Smooth muscle cell (in vitro differentiated cells): ENCODE measurements at regions not wholly inside any gene's neighbourhood (a gene's known extent, or its start where the extent isn't known, plus 50 kb on each side); places are given as distances from the start of the nearest gene placed in this dataset.

Source experiments
- DNase-seq: peaks from one replicate; lab custom pipeline; 2025; ENCODE audit not compliant: unreplicated experiment; lab: John Stamatoyannopoulos, UW
- H2AFZ ChIP-seq: fragments of 200-600 bp; sonication (generic); 2 replicates; pipeline ENCODE4 v1.6.0; 2016; ENCODE audit warnings: antibody characterized with exemption, low read depth, mild to moderate bottlenecking
- H3F3A ChIP-seq: fragments of 200-600 bp; sonication (generic); 2 replicates; pipeline ENCODE4 v1.6.0; 2017; ENCODE audit warnings: antibody characterized with exemption, low read depth
- H3K27ac ChIP-seq: fragments of 200-600 bp; sonication (generic); 2 replicates; pipeline ENCODE4 v1.5.1; 2016; ENCODE audit warnings: low read depth, mild to moderate bottlenecking
- H3K27me3 ChIP-seq: fragments of 200-600 bp; sonication (generic); 2 replicates; pipeline ENCODE4 v1.6.1; 2016; ENCODE audit warnings: low read depth, mild to moderate bottlenecking
- H3K36me3 ChIP-seq: fragments of 200-600 bp; sonication (generic); 2 replicates; pipeline ENCODE4 v1.5.1; 2016; ENCODE audit warnings: low read depth
- H3K4me1 ChIP-seq: fragments of 200-600 bp; sonication (generic); 2 replicates; pipeline ENCODE4 v1.5.1; 2016; ENCODE audit warnings: low read depth
- H3K4me2 ChIP-seq: fragments of 200-600 bp; sonication (generic); 2 replicates; pipeline ENCODE4 v1.6.0; 2016; ENCODE audit warnings: mild to moderate bottlenecking
- H3K4me3 ChIP-seq: fragments of 200-600 bp; sonication (generic); 2 replicates; pipeline ENCODE4 v1.5.1; 2016; ENCODE audit warnings: mild to moderate bottlenecking
- H3K79me2 ChIP-seq: fragments of 200-600 bp; sonication (generic); 2 replicates; pipeline ENCODE4 v1.6.0; 2016; ENCODE audit warnings: low read depth, mild to moderate bottlenecking
- H3K9ac ChIP-seq: fragments of 200-600 bp; sonication (generic); 2 replicates; pipeline ENCODE4 v1.6.0; 2016; ENCODE audit warnings: low read depth
- H3K9me3 ChIP-seq: fragments of 200-600 bp; sonication (generic); replicated peaks from 2 replicates; pipeline ENCODE4 v1.5.1; 2016; ENCODE audit warnings: low read depth
- H4K20me1 ChIP-seq: fragments of 200-600 bp; sonication (generic); 2 replicates; pipeline ENCODE4 v1.6.0; 2016; ENCODE audit warnings: low read depth
- WGBS: methylation state at CpG from one replicate; pipeline ENCODE4 v1.1.7; 2016; ENCODE audit warnings: low lambda C conversion rate; 5-methylcytosine and 5-hydroxymethylcytosine counted together
- TF ChIP-seq, protein P1 (sequence below): fragments of 200-600 bp; sonication (generic); IDR thresholded peaks from 2 replicates; pipeline ENCODE4 v1.5.1; 2017; ENCODE audit warnings: borderline replicate concordance, mild to moderate bottlenecking, antibody characterized with exemption; ENCODE audit not compliant: insufficient read depth, poor library complexity, severe bottlenecking

DNA sequence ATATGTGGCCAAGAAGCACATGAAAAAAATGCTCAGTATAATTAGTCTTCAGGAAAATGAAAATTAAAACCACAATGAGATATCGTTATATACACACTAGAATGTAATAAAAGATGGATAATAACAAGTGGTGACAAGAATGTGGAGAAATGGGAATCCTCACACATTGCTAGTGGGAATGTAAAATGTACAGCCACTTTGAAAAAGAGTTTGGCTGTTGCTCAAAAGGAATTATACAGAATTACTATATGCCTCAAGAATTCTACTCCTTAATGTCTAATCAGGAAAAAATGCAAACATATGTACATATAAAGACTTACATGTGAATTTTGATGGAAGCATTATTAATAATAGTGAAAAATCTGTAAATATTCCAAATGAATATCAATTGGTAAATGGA is 102.2 kb downstream of the SPCS3 start:
- H3K4me3 ChIP-seq, result no peak overlapping the region
- no peaks in the 10 kb centered on the region for H3K36me3 ChIP-seq
- no peaks in the 10 kb centered on the region for H3K4me1 ChIP-seq
- no peak for DNase-seq
- H3K9me3 ChIP-seq, result no peaks in the 10 kb centered on the region
- WGBS, result 60% methylated on average over 1 of the region's 1 CpG
- H3K27ac ChIP-seq, result no peak overlapping the region
- no peaks in the 10 kb centered on the region for H3K27me3 ChIP-seq
- H3K4me2 ChIP-seq, result no peak overlapping the region
- no peak overlapping the region for H3K9ac ChIP-seq
- TF ChIP-seq, protein P1, sequence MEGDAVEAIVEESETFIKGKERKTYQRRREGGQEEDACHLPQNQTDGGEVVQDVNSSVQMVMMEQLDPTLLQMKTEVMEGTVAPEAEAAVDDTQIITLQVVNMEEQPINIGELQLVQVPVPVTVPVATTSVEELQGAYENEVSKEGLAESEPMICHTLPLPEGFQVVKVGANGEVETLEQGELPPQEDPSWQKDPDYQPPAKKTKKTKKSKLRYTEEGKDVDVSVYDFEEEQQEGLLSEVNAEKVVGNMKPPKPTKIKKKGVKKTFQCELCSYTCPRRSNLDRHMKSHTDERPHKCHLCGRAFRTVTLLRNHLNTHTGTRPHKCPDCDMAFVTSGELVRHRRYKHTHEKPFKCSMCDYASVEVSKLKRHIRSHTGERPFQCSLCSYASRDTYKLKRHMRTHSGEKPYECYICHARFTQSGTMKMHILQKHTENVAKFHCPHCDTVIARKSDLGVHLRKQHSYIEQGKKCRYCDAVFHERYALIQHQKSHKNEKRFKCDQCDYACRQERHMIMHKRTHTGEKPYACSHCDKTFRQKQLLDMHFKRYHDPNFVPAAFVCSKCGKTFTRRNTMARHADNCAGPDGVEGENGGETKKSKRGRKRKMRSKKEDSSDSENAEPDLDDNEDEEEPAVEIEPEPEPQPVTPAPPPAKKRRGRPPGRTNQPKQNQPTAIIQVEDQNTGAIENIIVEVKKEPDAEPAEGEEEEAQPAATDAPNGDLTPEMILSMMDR, result no peak
- H4K20me1 ChIP-seq, result no peaks in the 10 kb centered on the region
- H3K79me2 ChIP-seq, result no peaks in the 10 kb centered on the region
- H3F3A ChIP-seq, result no peaks in the 10 kb centered on the region
- no peak overlapping the region for H2AFZ ChIP-seq

DNA sequence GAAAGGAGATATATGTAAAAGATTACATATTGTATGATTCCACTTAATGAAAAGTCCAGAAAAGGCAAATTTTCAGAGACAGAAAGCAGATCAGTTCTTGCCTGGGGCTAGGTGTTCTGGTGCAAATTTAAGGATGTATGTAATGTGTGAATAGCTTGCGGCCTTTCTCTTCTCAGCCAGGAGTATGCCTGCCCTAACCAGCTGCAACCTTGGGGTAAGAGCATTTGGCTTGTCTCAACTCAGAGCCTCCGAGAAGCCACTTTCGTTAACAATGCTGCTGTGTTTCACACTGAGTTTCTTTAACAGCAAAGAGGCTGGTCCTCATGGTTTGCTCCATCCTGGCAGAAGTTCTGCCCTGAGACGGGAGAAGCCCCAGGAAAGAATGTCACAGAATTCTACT is 102.7 kb downstream of the SPCS3 start:
- Histone ChIP-seq H3K79me2 (no peaks in the 10 kb centered on the region), H3K4me2 (no peak overlapping the region), H3K9me3 (no peaks in the 10 kb centered on the region), H3K27ac (no peak overlapping the region), H3K4me3 (no peak overlapping the region), H3K9ac (no peak overlapping the region), H2AFZ (no peak overlapping the region), H3K4me1 (no peaks in the 10 kb centered on the region), H3K27me3 (no peaks in the 10 kb centered on the region), H3K36me3 (no peaks in the 10 kb centered on the region), H3F3A (no peaks in the 10 kb centered on the region), H4K20me1 (no peaks in the 10 kb centered on the region)
- WGBS, result 83% methylated on average over 4 of the region's 4 CpGs
- TF ChIP-seq, protein P1, result no peak
- no peak for DNase-seq

DNA sequence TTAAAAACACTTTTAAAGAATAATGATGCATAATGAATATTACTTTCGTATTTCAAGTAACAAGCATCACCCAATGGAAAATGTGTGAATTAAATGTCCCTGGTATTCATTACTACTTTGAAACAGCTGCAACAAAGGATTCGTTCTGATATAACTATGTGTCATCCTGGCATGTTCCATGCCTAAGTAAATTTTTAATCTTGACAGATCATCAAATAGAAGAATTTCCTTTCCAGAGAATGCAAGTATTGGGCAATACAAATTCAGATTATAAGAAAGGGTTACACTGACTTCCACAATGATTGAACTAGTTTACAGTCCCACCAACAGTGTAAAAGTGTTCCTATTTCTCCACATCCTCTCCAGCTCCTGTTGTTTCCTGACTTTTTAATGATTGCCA is 105.3 kb downstream of the SPCS3 start:
- TF ChIP-seq, protein P1, result no peak
- Histone ChIP-seq H3K79me2 (no peaks in the 10 kb centered on the region), H3K9me3 (no peaks in the 10 kb centered on the region), H3K27ac (no peak overlapping the region), H4K20me1 (no peaks in the 10 kb centered on the region), H3K9ac (no peak overlapping the region), H3K4me3 (no peak overlapping the region), H3K27me3 (no peaks in the 10 kb centered on the region), H3K4me1 (no peaks in the 10 kb centered on the region), H2AFZ (no peak overlapping the region), H3K36me3 (no peaks in the 10 kb centered on the region), H3K4me2 (no peak overlapping the region), H3F3A (no peaks in the 10 kb centered on the region)
- DNase-seq, result no peak
- WGBS, result 91% methylated on average over 2 of the region's 2 CpGs

DNA sequence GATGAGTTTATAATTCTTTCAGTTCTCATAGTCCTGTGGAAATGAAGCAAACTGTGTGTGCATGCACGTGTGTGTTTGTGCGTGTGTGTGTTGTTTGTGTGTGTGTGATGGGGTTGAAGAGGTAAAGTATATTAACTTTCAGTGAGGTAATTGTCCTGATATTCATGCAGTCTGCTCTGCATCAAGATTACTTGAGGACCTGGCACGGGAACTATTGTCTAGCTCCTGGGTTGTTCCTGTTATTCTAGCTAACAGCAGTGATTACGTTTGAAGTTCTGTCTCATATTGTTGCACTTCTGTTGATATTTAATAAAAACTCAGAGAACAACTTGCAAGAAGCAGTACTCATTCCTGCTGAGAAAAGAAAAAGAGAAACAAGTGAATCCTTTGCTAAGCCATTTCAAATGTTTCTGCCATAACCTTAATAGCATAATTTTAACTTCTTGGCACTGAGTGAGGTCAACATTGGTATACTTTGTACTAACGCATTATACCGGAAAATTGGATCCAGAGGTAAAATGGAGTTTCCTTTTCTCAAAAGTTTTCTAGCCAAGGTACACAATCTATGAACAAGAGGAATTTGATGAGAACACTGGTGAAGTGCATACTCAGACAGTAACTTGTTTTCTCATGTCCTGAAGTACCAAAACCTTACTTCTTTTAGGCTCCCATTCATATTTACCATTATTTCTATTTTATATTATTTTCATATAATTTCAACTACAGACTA is 113.2 kb downstream of the SPCS3 start:
- Histone ChIP-seq H3K27me3 (no peaks in the 10 kb centered on the region), H3K9me3 (no peaks in the 10 kb centered on the region), H3K4me1 (no peaks in the 10 kb centered on the region), H3K79me2 (no peaks in the 10 kb centered on the region), H4K20me1 (no peaks in the 10 kb centered on the region), H3F3A (no peaks in the 10 kb centered on the region), H2AFZ (no peak overlapping the region), H3K9ac (no peak overlapping the region), H3K4me2 (no peak overlapping the region), H3K27ac (no peak overlapping the region), H3K36me3 (no peaks in the 10 kb centered on the region), H3K4me3 (no peak overlapping the region)
- WGBS, result 93% methylated on average over 6 of the region's 6 CpGs
- TF ChIP-seq, protein P1, result no peak
- DNase-seq, result no peak
